Nucleus accumbens (tissue), 56 donors: ENCODE measurements at regions not wholly inside any gene's neighbourhood (a gene's known extent, or its start where the extent isn't known, plus 50 kb on each side); places are given as distances from the start of the nearest gene placed in this dataset.
"Not testable (repeated sequence)": the region's sequence is repeated elsewhere in the genome, so short reads cannot be mapped to it uniquely, and the experiment has no call there.

Experiments used
- DNase-seq, 56 donors: peaks; one replicate each; lab custom pipeline; 2025; lab: John Stamatoyannopoulos, UW

GRCh38 chr4:111334361-111334760, 711.5 kb upstream of the PITX2 start:
- DNase-seq: no peak

DNA sequence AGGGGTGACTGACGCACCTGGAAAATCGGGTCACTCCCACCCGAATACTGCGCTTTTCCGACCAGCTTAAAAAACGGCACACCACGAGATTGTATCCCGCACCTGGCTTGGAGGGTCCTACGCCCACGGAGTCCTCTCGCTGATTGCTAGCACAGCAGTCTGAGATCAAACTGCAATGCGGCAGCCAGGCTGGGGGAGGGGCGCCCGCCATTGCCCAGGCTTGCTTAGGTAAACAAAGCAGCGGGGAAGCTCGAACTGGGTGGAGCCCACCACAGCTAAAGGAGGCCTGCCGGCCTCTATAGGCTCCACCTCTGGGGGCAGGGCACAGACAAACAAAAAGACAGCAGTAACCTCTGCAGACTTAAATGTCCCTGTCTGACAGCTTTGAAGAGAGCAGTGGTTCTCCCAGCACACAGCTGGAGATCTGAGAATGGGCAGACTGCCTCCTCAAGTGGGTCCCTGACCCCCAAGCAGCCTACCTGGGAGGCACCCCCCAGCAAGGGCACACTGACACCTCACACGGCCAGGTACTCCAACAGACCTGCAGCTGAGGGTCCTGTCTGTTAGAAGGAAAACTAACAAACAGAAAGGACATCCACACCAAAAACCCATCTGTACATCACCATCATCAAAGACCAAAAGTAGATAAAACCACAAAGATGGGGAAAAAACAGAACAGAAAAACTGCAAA, 714.5 kb upstream of the PITX2 start:
- not testable (repeated sequence) for DNase-seq

GRCh38 chr4:111359602-111360001, 736.7 kb upstream of the PITX2 start:
- DNase-seq: no peak

- no peak for DNase-seq
These were observed 738.0 kb upstream of the PITX2 start for GRCh38 chr4:111360906-111361305.

DNA sequence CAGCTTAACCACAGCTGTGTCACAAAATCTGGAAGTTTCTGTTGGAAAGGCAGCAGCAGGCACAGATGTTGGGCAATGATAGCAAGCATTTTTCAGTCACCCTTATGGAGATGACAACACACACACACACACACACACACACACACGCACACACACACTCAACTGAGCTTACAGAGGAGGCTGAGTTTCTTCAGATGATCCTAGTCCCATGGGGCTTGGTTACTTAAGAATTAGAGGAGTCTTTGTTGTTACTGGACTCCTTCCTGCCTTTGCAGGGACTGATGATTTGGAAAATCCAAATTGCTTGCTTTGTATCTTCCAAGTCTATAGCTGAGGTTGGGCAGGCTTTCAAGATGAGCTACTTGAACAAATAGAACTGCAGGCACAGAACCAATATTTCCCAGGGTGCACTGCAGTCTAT, 740.1 kb upstream of the PITX2 start:
- DNase-seq: no peak

- DNase-seq: not testable (repeated sequence)
These were observed 755.0 kb upstream of the PITX2 start for GRCh38 chr4:111377880-111378279.

- no peak for DNase-seq
These were observed 756.7 kb upstream of the FAM241A start for GRCh38 chr4:111388561-111388960.

DNA sequence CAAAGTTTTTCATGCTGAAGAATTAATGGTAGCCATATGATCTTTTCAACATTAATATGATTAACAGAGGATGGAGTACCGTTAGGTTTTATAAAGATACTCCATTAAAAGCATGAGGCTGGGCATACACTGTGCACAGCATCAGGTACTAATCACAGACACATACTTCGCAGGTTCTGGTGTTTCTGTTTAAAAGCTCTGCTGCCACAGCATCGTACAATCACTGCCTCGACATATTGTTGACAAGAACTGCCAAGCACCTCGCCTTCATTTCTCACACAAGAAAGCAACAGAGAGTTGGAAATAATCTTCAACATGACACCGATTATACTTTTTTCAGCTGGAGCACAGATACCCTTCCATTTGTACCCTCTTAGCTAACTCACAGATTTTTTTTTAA, 753.4 kb upstream of the FAM241A start:
- no peak for DNase-seq

DNA sequence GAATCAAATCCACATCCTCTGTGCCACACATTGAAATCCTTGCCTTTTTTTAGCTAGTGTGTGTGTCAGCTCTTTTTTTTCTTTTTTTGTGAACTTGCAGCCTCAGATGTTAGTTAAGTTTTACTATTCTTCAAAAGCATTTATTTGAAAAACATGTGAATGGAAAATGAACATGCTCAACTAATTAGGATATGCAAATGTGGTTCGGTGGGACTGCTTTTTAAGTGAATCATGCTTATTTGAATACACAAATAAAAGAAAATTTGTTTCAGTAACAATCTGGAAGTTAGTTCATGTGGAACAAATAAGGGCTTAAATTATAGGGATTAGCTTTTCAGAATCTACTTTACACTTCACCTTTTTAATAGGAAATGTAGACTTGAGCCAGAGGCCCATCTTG, 751.5 kb upstream of the FAM241A start:
- no peak for DNase-seq

DNA sequence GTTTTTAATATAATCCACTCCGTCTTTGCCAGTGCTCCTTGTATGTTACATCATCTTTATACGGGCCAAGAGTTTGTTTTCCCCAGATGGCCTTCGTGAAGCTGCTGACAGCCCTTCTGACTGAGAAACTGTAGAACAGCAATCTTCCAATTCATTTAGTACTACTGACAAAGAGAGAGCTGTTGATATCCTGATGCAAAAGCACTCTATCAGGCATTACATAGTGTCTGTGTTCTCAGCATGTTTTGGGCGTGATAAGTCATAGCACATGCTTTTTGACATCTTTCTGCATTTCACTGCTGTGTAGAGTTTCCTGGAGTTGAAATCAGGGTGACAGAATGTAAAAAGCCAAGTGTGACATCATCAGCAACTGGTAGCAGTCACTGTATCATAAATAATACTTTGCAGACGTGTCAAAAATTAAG, 746.3 kb upstream of the FAM241A start:
- peak in 22 of 56 donors; percentile 1 to 43 (median 12) for DNase-seq

DNA sequence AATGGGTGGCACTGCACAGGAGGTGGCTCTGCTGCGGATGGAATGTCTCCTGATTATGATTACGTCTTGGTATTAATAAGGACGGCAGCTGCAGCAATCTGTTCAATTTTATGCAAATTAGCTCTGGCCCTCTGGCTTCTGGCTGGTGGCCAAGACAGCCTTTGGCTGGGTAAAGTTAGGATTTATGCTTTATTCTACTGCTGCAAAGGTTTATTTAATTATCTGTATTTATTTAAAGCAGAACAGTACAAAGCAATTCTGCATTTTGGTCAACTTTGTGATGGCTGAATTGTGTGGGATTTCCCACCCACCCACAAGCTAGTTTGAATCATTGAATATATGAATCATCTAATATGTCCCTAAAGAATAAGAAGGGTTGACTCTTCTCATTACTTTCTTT, 745.6 kb upstream of the FAM241A start:
- DNase-seq: peak in 19 of 56 donors; percentile 2 to 45 (median 13)

DNA sequence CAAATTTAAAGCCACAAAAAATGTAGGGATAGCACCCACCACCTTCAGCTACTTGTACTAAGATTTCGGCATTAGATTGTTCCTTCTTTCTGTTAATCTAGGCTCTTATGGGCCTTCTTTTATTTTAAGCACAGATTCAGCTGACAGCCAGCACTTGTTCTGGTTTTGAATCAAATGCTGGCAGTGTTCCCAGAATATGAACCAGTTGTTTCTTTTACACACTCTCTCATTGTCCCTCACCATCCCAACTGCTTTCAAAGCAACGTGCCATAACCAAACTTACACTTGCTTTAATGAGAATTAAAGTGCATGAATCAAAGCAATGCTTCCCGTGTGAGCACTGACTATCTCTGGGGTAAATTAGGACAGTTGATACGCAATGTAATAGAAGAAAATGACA, 744.5 kb upstream of the FAM241A start:
- DNase-seq: peak in 29 of 56 donors; percentile 1 to 67 (median 19)

- no peak for DNase-seq
These were observed 740.6 kb upstream of the FAM241A start for GRCh38 chr4:111404673-111405072.

- no peak for DNase-seq
These were observed 739.3 kb upstream of the FAM241A start for GRCh38 chr4:111405989-111406388.

DNA sequence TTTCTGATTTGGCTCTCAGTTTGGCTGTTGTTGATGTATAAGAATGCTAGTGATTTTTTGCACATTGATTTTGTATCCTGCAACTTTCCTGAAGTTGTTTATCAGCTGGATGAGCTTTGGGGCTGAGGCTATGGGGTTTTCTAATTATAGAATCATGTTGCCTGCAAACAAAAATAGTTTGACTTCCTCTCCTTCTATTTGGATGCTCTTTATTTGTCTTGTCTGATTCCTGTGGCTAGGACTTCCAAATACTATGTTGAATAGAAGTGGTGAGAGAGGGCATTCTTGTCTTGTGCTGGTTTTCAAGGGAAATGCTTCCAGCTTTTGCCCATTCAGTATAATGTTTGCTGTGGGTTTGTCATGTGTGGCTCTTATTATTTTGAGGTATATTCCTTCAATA, 734.7 kb upstream of the FAM241A start:
- DNase-seq: no peak

GRCh38 chr4:111417521-111417920, 727.7 kb upstream of the FAM241A start:
- no peak for DNase-seq

GRCh38 chr4:111433441-111433840, 711.8 kb upstream of the FAM241A start:
- DNase-seq: no peak

GRCh38 chr4:111434586-111434985, 710.7 kb upstream of the FAM241A start:
- DNase-seq: no peak

DNA sequence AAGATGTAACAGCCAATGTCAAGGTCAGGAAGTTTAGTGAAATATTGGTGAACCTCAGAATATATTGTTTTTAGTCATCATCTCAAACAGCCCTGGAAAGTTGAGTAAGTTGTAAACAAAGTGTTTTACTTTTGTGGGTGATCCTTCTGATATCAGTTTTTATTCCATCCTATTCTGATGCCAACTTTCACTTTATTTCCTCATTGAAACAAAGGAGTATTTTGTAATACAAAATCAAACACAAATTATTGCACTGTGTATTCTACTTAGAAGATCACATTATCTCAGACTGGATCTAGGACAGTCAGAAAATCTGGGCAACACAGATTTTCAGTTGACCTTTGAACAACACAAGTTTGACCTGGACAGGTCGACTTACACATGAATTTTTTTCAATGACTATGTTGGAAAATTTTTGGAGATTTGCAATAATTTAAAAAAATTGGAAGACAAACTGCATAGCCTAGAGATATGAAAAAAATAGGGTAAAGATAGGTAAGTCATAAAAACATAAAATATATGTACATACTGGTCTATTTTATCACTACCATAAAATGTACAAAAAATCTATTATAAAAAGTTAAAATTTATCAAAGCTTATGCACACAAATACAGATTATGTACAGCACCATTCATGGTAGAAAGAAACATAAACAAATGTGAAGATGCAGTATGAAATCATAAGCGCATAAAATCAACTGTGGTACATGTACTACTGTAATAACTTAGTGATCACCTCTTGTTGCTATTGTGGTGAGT, 709.1 kb upstream of the FAM241A start:
- no peak for DNase-seq

- no peak for DNase-seq
These were observed 703.6 kb upstream of the FAM241A start for GRCh38 chr4:111441687-111442086.

- DNase-seq: not testable (repeated sequence)
These were observed 700.4 kb upstream of the FAM241A start for GRCh38 chr4:111444836-111445235.

- no peak for DNase-seq
These were observed 695.6 kb upstream of the FAM241A start for GRCh38 chr4:111449657-111450056.
